Transverse colon (tissue), 4 donors: ENCODE measurements at regions not wholly inside any gene's neighbourhood (a gene's known extent, or its start where the extent isn't known, plus 50 kb on each side); places are given as distances from the start of the nearest gene placed in this dataset.

ENCODE experiments used
- CTCF ChIP-seq, 5 experiments: fragments of 200-600 bp in 3 of 5; fragments of 450-650 bp in 2 of 5; sonication (generic) in 3 of 5; IDR thresholded peaks; 1 replicate in 2 of 5; 2 replicates in 3 of 5; pipeline ENCODE4 v1.5.1; 2016 to 2017; ENCODE audit warnings: antibody characterized with exemption in 5 of 5, inconsistent platforms in 3 of 5, mild to moderate bottlenecking in 2 of 5, moderate library complexity in 1 of 5
- POLR2A ChIP-seq: fragments of 450-650 bp; IDR thresholded peaks from one replicate; pipeline ENCODE4 v1.6.1; 2016; ENCODE audit warnings: antibody characterized with exemption, mild to moderate bottlenecking, moderate library complexity
- POLR2AphosphoS5 ChIP-seq, 3 donors: sonication (generic); formaldehyde crosslinking; IDR thresholded peaks; one replicate each; pipeline ENCODE4 v1.6.1; 2016; ENCODE audit warnings: antibody characterized with exemption in 3 of 3

- TF ChIP-seq CTCF (IDR thresholded peaks at IDR 0.05) = no peak
- no peak for TF ChIP-seq POLR2A
- no peak for TF ChIP-seq POLR2AphosphoS5 (IDR thresholded peaks at IDR 0.05)
These were observed 67.7 kb upstream of the POU3F3 start for GRCh38 chr2:104786204-104786603.
